K562 (cell line): ENCODE measurements at regions not wholly inside any gene's neighbourhood (a gene's known extent, or its start where the extent isn't known, plus 50 kb on each side); places are given as distances from the start of the nearest gene placed in this dataset.

ENCODE experiments used
- CREB3 ChIP-seq: fragments of 450-650 bp; conservative IDR thresholded peaks from 2 replicates; pipeline ENCODE4 v1.6.1; 2016; ENCODE audit warnings: missing genetic modification characterization, low read depth, mild to moderate bottlenecking, missing compliant biosample characterization, moderate library complexity
- CTCF ChIP-seq, 3 experiments: IDR thresholded peaks in 2 of 3; conservative IDR thresholded peaks in 1 of 3; 2 replicates each; pipeline ENCODE4 v1.5.1; 2011 to 2012; ENCODE audit warnings: low read length in 3 of 3, mild to moderate bottlenecking in 3 of 3, control low read depth in 2 of 3, improper control_type of control experiment in 1 of 3, inconsistent platforms in 1 of 3, low read depth in 1 of 3, mixed read lengths in 1 of 3, moderate library complexity in 1 of 3; ENCODE audit not compliant: insufficient read depth in 2 of 3
- FOXA1 ChIP-seq: fragments of 450-650 bp; IDR thresholded peaks from 2 replicates; pipeline ENCODE4 v1.6.1; 2016; ENCODE audit warnings: mild to moderate bottlenecking, borderline replicate concordance
- HDGF ChIP-seq: fragments of 450-650 bp; IDR thresholded peaks from 2 replicates; pipeline ENCODE4 v1.6.1; 2016
- KAT7 ChIP-seq: sonication (generic); formaldehyde crosslinking; IDR thresholded peaks from 2 replicates; pipeline ENCODE4 v1.8.0; 2022; ENCODE audit warnings: missing genetic modification reagents, mild to moderate bottlenecking, borderline replicate concordance
- TCFL5 ChIP-seq: fragments of 250-450 bp; sonication (Bioruptor Pico); conservative IDR thresholded peaks from 2 replicates; pipeline ENCODE4 v1.6.1; 2021; ENCODE audit warnings: mild to moderate bottlenecking, moderate library complexity, matching md5 sums
- ZC3H8 ChIP-seq: fragments of 450-650 bp; IDR thresholded peaks from 2 replicates; pipeline ENCODE4 v1.6.1; 2017
- ZNF23 ChIP-seq: fragments of 250-450 bp; sonication (Bioruptor Pico); IDR thresholded peaks from 2 replicates; pipeline ENCODE4 v1.4.0; 2020; ENCODE audit warnings: mild to moderate bottlenecking
- TF ChIP-seq, protein P1 (sequence below): sonication (generic); formaldehyde crosslinking; IDR thresholded peaks from 2 replicates; pipeline ENCODE4 v1.8.1; 2022; ENCODE audit warnings: missing genetic modification reagents

- TF ChIP-seq KAT7 (CRISPR knock-in tag) (no peak), CREB3 (tag) (no peak), ZC3H8 (no peak), CTCF (IDR thresholded peaks at IDR 0.05 in 2 of 3, conservative IDR thresholded peaks at IDR 0.05 in 1 of 3; ENCODE audit: insufficient read depth in 2 of 3, low read depth in 1 of 3, low read length in 3 of 3) (no peak), HDGF (no peak), FOXA1 (no peak), ZNF23 (CRISPR knock-in tag) (no peak), TCFL5 (no peak)
- TF ChIP-seq, protein P1, sequence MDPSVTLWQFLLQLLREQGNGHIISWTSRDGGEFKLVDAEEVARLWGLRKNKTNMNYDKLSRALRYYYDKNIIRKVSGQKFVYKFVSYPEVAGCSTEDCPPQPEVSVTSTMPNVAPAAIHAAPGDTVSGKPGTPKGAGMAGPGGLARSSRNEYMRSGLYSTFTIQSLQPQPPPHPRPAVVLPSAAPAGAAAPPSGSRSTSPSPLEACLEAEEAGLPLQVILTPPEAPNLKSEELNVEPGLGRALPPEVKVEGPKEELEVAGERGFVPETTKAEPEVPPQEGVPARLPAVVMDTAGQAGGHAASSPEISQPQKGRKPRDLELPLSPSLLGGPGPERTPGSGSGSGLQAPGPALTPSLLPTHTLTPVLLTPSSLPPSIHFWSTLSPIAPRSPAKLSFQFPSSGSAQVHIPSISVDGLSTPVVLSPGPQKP = no peak
Observed at GRCh38 chr1:60826320-60827094, 255.9 kb upstream of the NFIA start.
